Adrenal gland (tissue), 5 donors: ENCODE measurements at regions not wholly inside any gene's neighbourhood (a gene's known extent, or its start where the extent isn't known, plus 50 kb on each side); places are given as distances from the start of the nearest gene placed in this dataset.

Experiments used
- CTCF ChIP-seq, 6 experiments: fragments of 450-650 bp in 4 of 6; fragments of 200-600 bp in 2 of 6; sonication (generic) in 1 of 6; IDR thresholded peaks; 1 replicate in 5 of 6; 2 replicates in 1 of 6; pipeline versions ENCODE4 v1.5.1 to v1.8.0; 2016 to 2021; ENCODE audit warnings: antibody characterized with exemption in 6 of 6, mild to moderate bottlenecking in 2 of 6, moderate library complexity in 1 of 6
- POLR2A ChIP-seq, 2 donors: fragments of 450-650 bp; IDR thresholded peaks; one replicate each; pipeline ENCODE4 v1.6.1; 2017; ENCODE audit warnings: antibody characterized with exemption in 2 of 2, mild to moderate bottlenecking in 2 of 2, moderate library complexity in 1 of 2
- donor health status: DM: no; HTN: no; CAD: no.

GRCh38 chr2:65530547-65531320 lies 98.3 kb upstream of the SPRED2 start:
- TF ChIP-seq CTCF (IDR thresholded peaks at IDR 0.05) (no peak), POLR2A (IDR thresholded peaks at IDR 0.05) (no peak)
